Transverse colon (tissue), 4 donors: ENCODE measurements at regions not wholly inside any gene's neighbourhood (a gene's known extent, or its start where the extent isn't known, plus 50 kb on each side); places are given as distances from the start of the nearest gene placed in this dataset.

Experiments used
- CTCF ChIP-seq, 5 experiments: fragments of 200-600 bp in 3 of 5; fragments of 450-650 bp in 2 of 5; sonication (generic) in 3 of 5; IDR thresholded peaks; 1 replicate in 2 of 5; 2 replicates in 3 of 5; pipeline ENCODE4 v1.5.1; 2016 to 2017; ENCODE audit warnings: antibody characterized with exemption in 5 of 5, inconsistent platforms in 3 of 5, mild to moderate bottlenecking in 2 of 5, moderate library complexity in 1 of 5
- EP300 ChIP-seq: sonication (generic); formaldehyde crosslinking; IDR thresholded peaks from one replicate; pipeline ENCODE4 v1.6.1; 2017; ENCODE audit warnings: antibody characterized with exemption, low read depth
- POLR2A ChIP-seq: fragments of 450-650 bp; IDR thresholded peaks from one replicate; pipeline ENCODE4 v1.6.1; 2016; ENCODE audit warnings: antibody characterized with exemption, mild to moderate bottlenecking, moderate library complexity
- POLR2AphosphoS5 ChIP-seq, 3 donors: sonication (generic); formaldehyde crosslinking; IDR thresholded peaks; one replicate each; pipeline ENCODE4 v1.6.1; 2016; ENCODE audit warnings: antibody characterized with exemption in 3 of 3

GRCh38 chr1:157437296-157437695 lies 115.0 kb downstream of the FCRL5 start:
- TF ChIP-seq CTCF (IDR thresholded peaks at IDR 0.05) (no peak), POLR2A (no peak), POLR2AphosphoS5 (IDR thresholded peaks at IDR 0.05) (no peak), EP300 (no peak)
